Fibroblast of skin of right biceps (primary cell): ENCODE measurements at regions not wholly inside any gene's neighbourhood (a gene's known extent, or its start where the extent isn't known, plus 50 kb on each side); places are given as distances from the start of the nearest gene placed in this dataset.

Experiments
- DNase-seq: peaks from one replicate; pipeline ENCODE4 v3.0.0-alpha.2; 2013

GRCh38 chr2:222797871-222798270, 63.0 kb upstream of the ACSL3 start:
- DNase-seq: no peak

- DNase-seq: no peak
Observed at GRCh38 chr2:222798528-222798927, 62.3 kb upstream of the ACSL3 start.

DNA sequence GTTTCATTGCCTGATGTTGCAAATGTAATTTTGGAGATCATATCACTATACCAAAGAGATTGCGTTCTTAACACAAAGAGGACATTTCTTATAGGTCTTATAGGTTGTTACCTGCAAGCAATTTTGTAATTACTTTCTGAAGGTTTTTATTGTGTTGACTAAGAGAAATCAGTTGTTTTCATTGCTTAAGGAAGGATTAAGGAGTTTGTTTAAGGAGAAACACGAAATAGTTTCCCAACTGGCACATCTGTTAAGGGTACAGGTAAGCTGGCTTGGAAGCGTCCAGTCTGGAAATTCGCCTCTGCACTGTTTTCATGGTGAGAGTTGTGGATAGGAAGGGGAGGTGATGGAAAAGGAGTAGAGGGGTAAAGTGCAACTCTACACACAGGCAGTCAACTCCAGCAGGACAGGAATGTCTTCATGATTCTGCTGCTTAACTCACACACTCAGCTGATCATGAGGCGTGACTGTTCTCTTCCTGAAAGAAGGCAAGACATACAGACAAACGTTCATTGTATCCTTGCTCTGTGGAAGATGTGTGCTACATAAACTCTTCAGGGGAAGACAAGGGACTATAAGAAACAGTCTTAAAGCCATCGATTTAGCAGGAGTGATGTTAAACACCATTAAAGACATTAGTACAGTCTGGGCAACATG, 61.4 kb upstream of the ACSL3 start:
- DNase-seq: no peak

GRCh38 chr2:222802514-222803196, 58.2 kb upstream of the ACSL3 start:
- DNase-seq: no peak

GRCh38 chr2:222804351-222804750, 56.5 kb upstream of the ACSL3 start:
- no peak for DNase-seq

DNA sequence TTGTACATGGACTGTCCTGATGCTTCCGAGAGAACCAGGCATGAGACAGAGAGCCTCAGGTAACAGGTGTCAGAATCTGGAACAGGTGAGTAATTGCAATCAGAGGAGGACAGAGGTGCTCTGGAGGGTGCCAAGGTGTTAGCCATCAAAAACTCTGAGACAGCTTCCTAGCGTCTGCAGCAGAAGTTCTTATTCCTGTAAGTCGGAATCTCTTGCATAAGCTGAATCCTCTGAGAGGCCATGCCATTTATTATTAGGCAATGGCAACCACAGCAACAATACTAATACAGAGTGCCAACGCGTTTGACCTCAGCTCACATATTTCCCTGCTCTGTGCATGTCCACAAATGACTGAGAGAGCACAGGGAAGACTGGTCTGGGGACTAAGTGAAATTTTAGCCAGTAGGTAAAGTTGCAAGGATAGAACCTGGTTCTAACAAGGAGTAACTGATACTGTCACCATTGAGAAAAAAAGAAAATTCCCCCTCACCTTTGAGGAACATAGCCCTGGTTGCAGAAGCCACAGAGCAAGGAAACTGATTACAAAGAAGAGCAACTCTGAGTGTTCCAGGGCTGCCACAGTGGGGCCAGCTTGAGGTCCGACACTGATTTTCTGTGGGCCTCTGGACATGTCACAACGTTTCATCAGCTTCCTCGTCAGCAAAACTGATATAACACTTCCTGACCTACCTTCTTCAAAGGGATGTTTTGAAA, 55.1 kb upstream of the ACSL3 start:
- no peak for DNase-seq

DNA sequence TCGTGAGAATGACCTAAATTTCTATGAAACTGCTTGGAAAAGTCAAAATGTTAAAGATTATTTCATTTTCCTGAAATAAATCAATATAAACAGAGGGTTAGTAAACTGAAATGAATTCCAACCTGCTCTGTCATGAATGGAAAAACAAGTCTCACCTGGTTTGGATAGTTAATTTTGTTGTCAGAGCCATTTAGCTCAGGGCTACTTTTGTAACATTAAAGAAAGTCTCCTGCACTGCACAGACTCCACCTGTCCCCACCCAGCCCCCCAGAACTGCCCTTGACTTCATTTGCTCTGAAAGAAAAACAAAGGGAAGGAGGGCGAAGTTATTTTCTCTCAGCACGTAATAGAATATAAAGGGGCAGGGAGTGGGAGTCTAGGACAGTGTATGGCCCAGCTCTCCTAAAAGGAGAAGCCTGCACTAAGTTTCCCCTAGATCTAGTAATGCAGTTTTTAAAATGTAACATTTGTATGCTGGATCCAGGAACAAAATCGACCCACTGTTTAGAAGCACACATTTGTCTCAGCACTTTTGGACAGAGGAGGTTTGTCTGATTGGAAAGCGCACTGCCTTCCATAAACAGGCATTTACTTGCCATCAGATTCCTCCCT, 54.2 kb upstream of the ACSL3 start:
- no peak for DNase-seq

DNA sequence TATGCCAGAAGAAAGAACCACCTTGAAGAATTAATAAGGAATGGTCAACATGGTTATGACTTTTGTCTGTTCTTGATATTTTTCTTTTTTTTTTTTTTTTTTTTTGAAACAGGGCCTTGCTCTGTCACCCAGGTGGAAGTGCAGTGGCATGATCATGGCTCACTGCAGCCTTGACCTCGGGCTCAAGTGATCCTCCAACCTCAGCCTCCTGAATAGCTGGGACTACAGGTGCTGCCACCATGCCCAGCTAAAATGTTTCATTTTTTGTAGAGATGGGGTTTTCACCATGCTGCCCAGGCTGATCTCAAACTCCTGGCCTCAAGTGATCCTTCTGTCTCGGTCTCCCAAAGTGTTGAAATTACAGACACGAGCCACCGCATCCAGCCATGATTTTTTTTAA, 53.4 kb upstream of the ACSL3 start:
- no peak for DNase-seq

DNA sequence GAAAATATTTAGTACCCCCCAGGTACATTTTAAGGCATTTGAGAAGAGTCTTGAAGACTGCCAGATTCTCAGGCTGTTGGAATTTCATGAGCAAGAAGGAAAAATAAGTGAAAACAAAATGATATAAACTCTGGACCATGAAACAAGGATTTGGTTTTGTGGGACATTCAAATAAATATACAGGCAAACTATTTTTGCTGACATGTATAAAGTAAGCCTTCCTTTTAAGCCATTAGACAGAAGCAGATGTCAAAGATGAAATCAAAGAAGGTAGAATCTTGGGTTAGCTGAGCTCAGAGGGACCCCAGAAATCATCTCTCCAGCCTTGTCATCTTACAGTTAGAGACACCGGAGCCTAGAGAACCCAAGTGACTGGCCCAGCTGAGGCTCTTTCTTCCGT, 51.3 kb upstream of the ACSL3 start:
- no peak for DNase-seq

GRCh38 chr2:222810044-222810443, 50.8 kb upstream of the ACSL3 start:
- DNase-seq: no peak
